SH-SY5Y (cell line): ENCODE measurements at regions not wholly inside any gene's neighbourhood (a gene's known extent, or its start where the extent isn't known, plus 50 kb on each side); places are given as distances from the start of the nearest gene placed in this dataset.

ENCODE experiments used
- GATA2 ChIP-seq: IDR thresholded peaks from 2 replicates; pipeline ENCODE4 v1.6.1; 2011; ENCODE audit warnings: mild to moderate bottlenecking, low read depth, low read length
- GATA3 ChIP-seq: IDR thresholded peaks from 2 replicates; pipeline ENCODE4 v1.6.1; 2011; ENCODE audit warnings: low read depth, mild to moderate bottlenecking, low read length, moderate library complexity

- no peak for TF ChIP-seq GATA2
- TF ChIP-seq GATA3, result no peak
Observed at GRCh38 chrX:39725928-39726619, 371.7 kb downstream of the BCOR start.
